ENCODE measurements at regions not wholly inside any gene's neighbourhood (a gene's known extent, or its start where the extent isn't known, plus 50 kb on each side); places are given as distances from the start of the nearest gene placed in this dataset.

GRCh38 chr16:76729525-76729924 lies 452.3 kb downstream of the CNTNAP4 start:
- DNase-seq: no peak

DNA sequence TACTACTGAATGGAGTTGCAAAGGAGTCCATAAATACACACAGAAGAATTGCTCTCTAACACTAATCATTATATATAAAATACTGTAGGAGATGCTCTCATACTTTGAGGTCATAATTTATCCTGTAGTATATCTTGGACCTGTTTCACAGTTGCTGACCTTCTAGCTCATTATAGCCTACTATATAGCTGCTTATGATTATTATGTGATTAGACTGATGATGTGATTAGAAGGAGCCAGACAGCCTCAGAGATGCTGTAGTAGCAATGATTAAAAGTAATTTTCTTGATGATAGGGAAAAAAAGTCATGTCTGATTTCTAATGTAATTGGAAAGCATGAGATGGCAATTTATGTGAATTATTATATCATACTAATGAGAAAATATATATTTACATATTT lies 455.7 kb downstream of the CNTNAP4 start:
- no peak for DNase-seq

DNA sequence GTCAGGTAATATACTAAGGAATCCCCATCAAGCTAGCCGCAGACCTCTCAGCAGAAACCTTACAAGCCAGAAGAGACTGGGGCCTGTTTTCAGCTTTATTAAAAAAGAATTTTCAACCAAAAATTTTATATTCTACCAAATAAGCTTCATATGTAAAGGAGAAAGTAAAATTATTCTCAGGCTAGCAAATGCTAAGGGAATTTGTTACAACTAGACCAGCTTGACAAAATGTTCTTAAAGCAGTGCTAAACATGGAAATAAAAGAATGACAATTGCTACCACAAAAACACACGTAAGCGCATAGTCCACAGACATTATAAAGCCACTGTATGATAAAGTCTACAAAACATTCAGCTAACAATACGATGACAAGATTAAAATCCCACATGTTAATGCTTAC lies 449.4 kb upstream of the MON1B start:
- DNase-seq: no peak

DNA sequence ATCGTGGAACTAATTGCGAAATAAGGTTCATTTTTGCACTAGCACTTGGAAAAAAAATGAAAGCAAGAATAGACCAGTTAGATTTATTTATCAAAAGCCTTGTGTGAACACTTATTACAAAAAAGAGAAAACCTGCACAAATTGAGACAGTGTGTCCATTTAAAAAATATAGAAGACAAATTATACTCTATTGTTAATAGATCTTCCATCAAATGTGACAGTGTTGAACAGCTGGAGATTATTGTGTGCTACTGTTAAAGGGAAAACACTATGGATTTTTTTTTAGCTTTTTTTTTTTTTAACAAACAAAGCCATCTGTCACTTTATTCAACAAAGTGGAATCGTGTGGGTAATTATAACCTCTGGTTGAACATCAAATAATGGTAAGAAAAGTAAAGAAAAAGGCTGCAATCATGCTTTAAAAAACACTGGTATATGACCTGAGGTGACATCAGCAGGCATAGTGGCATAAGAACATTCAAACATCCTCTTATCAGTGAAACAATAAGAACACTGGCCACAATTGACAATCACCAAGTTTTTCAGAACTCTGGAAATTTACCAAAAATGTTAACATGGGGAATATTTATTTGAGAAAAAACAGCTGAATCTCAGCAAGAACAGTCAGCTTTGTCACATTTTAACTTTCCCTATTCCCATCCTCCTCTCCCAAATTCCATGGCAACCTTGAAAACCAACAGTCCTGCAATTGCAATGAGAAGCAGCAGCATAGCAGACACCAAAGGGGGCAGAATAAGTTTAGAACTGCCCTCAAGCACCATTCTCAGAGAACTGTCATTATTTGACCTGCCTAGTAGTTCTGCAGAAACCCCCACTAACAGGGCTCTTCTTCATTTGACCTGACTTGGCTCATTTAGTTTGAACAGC lies 442.3 kb upstream of the MON1B start:
- no peak for DNase-seq

GRCh38 chr16:76749780-76750375 lies 441.1 kb upstream of the MON1B start:
- no peak for DNase-seq

DNA sequence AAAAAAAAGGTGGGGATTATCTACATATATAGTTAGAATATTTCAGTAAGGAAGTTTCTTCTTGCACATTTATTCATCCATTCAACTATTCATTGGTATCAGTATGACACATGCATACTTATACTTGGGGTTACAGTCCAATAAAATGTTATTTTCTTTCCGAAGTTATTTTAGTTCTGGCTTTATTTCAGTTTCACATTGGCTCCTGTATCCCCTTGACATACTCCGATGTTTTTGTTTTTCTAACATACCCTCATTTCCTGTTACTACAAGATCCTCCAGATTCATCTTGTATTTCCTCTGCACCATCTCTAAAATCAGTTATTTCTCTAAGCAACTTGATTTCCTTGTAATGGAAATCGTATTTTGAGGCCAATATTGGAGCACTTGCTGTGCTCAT lies 435.5 kb upstream of the MON1B start:
- no peak for DNase-seq

GRCh38 chr16:76756423-76756822 lies 434.6 kb upstream of the MON1B start:
- no peak for DNase-seq

- no peak for DNase-seq
Observed at GRCh38 chr16:76756951-76757350, 434.0 kb upstream of the MON1B start.

DNA sequence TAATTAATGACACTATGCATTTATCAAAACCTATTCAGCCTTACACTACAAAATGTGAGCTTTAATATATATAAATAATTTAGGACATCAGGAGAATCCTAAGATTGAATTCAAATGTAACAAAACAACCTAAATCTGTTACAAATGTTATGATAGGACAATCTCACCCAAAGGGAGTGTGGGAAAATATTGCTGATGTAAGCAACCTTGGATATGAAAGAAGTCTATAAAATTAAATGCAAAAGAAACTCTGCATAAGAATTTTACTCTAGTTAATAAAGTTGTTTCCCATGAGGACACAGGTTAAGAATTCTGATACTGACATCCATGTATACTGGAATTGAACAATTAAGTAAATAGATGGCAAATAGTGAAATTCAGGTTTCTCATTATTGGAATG lies 424.5 kb upstream of the MON1B start:
- DNase-seq: no peak

GRCh38 chr16:76768316-76768715 lies 422.7 kb upstream of the MON1B start:
- DNase-seq: no peak

- no peak for DNase-seq
Observed at GRCh38 chr16:76768948-76769347, 422.0 kb upstream of the MON1B start.

GRCh38 chr16:76771216-76771615 lies 419.8 kb upstream of the MON1B start:
- no peak for DNase-seq

DNA sequence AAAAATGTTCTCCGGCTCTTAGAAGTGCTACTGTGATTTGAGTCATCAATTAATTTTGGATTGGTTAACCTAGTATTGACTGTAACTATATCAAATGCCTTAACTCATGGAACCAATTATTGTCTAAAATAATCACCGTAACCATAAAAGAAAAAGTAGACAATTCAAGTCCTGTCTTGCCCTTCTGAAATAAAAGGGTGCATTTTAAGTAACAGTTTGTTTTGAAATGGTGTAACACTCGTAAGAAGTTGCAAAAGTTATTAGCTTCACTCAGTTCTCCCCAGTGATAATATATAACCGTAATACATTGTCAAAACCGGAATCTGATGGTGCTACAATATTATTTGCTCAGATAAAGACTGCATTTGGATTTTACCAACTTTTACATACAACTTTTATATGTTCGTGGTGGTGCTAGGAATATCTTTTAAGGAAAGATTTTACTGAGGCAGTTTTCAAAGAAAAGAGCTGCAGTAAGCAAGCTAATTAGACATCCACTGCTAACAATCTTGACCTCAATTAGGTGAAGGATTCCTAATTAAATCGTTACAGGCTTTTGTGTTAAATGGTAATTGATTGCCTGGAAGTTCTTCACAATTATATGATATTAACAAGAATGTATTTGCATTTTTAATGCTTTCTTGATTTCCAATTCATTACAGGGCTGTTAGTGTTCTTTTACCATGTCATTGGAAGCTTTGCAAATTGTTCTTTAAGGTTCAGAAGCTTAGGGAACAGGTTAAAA lies 413.1 kb upstream of the MON1B start:
- no peak for DNase-seq

GRCh38 chr16:76780556-76780955 lies 410.4 kb upstream of the MON1B start:
- no peak for DNase-seq

DNA sequence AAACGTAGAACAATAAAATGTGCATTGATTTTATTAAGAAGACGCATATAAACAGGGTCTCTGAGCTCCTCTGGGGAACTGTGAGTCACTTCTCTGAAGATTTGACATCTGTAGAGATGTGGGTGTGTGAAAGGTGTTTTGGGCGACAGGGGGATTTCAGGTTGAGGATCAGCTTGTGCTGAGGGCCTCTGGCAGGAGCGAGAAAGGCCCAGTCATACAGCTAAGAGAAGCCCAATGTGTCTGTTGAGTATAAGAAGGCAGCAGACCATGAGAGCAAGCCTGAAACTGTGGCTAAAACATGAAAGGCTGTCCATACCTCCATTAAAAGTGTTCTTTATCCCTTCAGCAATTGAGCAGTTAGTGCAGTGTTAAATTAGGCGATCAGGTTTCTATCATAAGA lies 406.5 kb upstream of the MON1B start:
- DNase-seq: no peak

- DNase-seq: no peak
Observed at GRCh38 chr16:76787394-76787793, 403.6 kb upstream of the MON1B start.

GRCh38 chr16:76791151-76791550 lies 399.8 kb upstream of the MON1B start:
- no peak for DNase-seq

- no peak for DNase-seq
Observed at GRCh38 chr16:76796416-76796815, 394.6 kb upstream of the MON1B start.

DNA sequence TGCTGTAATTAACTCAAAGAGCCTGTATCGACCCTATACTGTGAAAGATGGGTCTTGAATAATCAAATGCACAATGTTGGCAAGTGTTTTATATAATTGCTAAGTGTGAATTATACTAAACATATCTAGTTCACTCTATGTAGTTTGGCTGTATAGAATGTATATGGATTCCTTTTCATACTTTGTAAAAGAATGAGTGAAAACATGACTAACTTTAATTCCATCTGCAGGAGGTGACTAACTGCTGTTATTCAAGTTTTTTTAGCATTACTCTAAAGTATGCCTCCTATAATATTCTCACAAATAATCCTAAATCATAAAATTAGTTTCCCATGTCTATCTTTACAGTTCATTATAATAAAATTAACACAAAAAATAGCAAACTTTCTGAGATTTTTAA lies 394.0 kb upstream of the MON1B start:
- DNase-seq: no peak

GRCh38 chr16:76797457-76797856 lies 393.5 kb upstream of the MON1B start:
- no peak for DNase-seq

DNA sequence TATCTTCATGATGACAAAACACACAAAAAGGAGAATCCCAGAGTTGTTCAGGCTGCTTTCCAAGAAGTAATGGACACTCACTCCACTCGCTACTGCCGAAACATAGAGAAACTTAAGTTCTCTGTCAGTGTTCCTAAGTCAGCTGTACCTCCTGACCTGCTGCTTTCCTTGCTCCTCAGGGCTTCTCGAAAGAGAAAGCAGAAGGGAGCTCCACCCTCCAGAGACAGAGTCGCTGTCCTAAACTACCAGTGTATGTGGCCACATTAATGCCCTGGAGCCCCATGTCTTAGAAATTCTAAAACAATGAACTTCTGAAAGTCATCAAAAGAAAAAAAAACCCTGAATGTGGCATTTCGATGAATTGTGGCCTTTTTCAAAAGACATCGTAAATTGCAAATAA lies 390.8 kb upstream of the MON1B start:
- no peak for DNase-seq

DNA sequence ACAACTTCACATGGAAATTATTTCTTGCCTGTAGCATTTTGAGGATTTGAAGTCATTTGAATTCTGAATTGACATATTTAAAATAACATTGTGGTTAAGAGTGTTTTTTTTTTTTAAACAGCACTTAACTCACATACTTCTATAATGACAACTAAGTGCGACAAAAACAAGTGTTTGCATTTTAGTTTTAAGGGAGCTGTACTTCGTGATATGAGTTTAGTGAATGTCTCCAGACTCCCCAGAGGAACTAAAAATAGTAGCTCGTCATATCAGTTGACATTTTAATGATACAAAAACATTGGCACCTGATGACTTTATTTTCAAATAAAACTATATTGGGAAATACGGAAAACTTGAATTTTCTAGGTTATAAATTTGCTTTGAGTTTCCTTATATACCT lies 389.6 kb upstream of the MON1B start:
- no peak for DNase-seq

DNA sequence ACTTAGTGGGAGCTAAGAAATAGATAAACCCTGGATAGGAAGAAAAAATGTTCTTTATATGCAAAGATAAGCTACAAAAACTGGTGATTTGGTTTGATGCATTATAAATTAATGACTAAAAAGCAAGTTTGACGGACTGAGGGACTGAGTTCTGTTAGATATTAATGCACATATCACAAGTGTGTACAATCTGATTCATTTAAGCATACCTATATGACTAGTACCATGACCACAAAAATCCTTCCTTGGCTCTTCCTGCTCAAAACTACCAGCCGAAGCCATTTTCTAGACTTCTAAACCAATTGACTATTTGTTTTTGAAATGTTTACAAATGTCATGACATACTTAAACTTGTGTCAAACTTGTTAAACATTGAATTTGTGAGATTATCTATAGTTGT lies 374.5 kb upstream of the MON1B start:
- no peak for DNase-seq

- DNase-seq: no peak
Observed at GRCh38 chr16:76818606-76819181, 372.3 kb upstream of the MON1B start.

All from NCI-H526 treated with DMSO at 0.1 percent for 48 hours (cell line).